Fibroblast of lung (primary cell): ENCODE measurements at regions not wholly inside any gene's neighbourhood (a gene's known extent, or its start where the extent isn't known, plus 50 kb on each side); places are given as distances from the start of the nearest gene placed in this dataset.

Source experiments
- DNase-seq, 2 donors: peaks; one replicate each; pipeline versions ENCODE4 v3.0.0 to v3.0.0-alpha.2; 2010; ENCODE audit warnings: low read depth in 2 of 2
- H2AFZ ChIP-seq: 2 replicates; pipeline ENCODE4 v1.5.1; 2012; ENCODE audit warnings: low read length, control low read depth, inconsistent platforms
- H3K27ac ChIP-seq: 2 replicates; pipeline ENCODE4 v1.5.1; 2011; ENCODE audit warnings: low read length, control low read depth; ENCODE audit not compliant: insufficient read depth
- H3K27me3 ChIP-seq: 2 replicates; pipeline ENCODE4 v1.5.1; 2011; ENCODE audit warnings: mild to moderate bottlenecking, low read length; ENCODE audit not compliant: control insufficient read depth, insufficient read depth
- H3K36me3 ChIP-seq: 2 replicates; pipeline ENCODE4 v1.5.1; 2011; ENCODE audit warnings: low read length; ENCODE audit not compliant: control insufficient read depth, insufficient read depth
- H3K4me1 ChIP-seq: 2 replicates; pipeline ENCODE4 v1.5.1; 2011; ENCODE audit warnings: low read length; ENCODE audit not compliant: control insufficient read depth, insufficient read depth; ENCODE audit errors: extremely low read depth
- H3K4me2 ChIP-seq: 2 replicates; pipeline ENCODE4 v1.5.1; 2011; ENCODE audit warnings: low read length, control low read depth; ENCODE audit not compliant: insufficient read depth; ENCODE audit errors: extremely low read depth
- H3K4me3 ChIP-seq, 4 experiments: fragments of 200-600 bp in 1 of 4; sonication (generic) in 1 of 4; replicated peaks in 1 of 4; 2 replicates each; pipeline ENCODE4 v1.5.1; 2011 to 2016; ENCODE audit warnings: low read length in 4 of 4, low read depth in 3 of 4, mild to moderate bottlenecking in 3 of 4, control low read depth in 2 of 4, inconsistent platforms in 1 of 4, mixed read lengths in 1 of 4; ENCODE audit not compliant: insufficient read depth in 1 of 4; ENCODE audit errors: control extremely low read depth in 1 of 4
- H3K79me2 ChIP-seq: 2 replicates; pipeline ENCODE4 v1.5.1; 2012; ENCODE audit warnings: mild to moderate bottlenecking, low read length, inconsistent platforms; ENCODE audit not compliant: control insufficient read depth, insufficient read depth
- H3K9ac ChIP-seq: 2 replicates; pipeline ENCODE4 v1.5.1; 2011; ENCODE audit warnings: mild to moderate bottlenecking, low read length, control low read depth; ENCODE audit not compliant: insufficient read depth
- H3K9me3 ChIP-seq: 2 replicates; pipeline ENCODE4 v1.5.1; 2012; ENCODE audit warnings: low read depth, low read length; ENCODE audit not compliant: control insufficient read depth, insufficient read depth
- H4K20me1 ChIP-seq: 2 replicates; pipeline ENCODE4 v1.5.1; 2011; ENCODE audit warnings: low read length; ENCODE audit not compliant: control insufficient read depth, insufficient read depth; ENCODE audit errors: extremely low read depth
- EZH2 ChIP-seq: IDR thresholded peaks from 2 replicates; pipeline ENCODE4 v1.5.1; 2012; ENCODE audit warnings: low read length, control low read depth, mild to moderate bottlenecking; ENCODE audit errors: missing control alignments
- TF ChIP-seq, protein P1 (sequence below), 2 donors: IDR thresholded peaks in 1 of 2; conservative IDR thresholded peaks in 1 of 2; 1 replicate in 1 of 2; 2 replicates in 1 of 2; pipeline ENCODE4 v1.5.1; 2011 to 2012; ENCODE audit warnings: low read length in 2 of 2, control low read depth in 1 of 2, inconsistent platforms in 1 of 2, low read depth in 1 of 2, mild to moderate bottlenecking in 1 of 2

DNA sequence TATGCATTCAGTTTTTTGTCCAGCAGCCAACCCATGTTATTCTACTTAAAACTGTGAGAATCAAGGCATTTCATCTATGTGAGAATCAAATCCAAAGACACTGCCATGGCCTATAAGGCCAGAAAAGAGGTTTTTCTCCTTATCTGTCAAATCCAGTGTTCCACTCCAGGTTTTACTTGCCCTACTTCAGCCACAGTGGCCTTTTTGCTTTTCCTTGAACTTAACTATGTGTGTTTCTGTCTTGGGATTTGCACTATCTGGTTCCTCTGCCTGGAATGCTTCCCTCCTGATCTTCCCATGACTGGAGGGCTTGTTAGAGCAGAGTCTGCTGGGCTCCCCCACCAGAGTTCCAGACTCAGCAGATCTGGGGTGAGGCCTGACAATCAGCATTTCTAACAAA is 113.1 kb upstream of the DOK5 start:
- H3K4me1 ChIP-seq: no peaks in the 10 kb centered on the region
- no peak for TF ChIP-seq EZH2
- TF ChIP-seq, protein P1, sequence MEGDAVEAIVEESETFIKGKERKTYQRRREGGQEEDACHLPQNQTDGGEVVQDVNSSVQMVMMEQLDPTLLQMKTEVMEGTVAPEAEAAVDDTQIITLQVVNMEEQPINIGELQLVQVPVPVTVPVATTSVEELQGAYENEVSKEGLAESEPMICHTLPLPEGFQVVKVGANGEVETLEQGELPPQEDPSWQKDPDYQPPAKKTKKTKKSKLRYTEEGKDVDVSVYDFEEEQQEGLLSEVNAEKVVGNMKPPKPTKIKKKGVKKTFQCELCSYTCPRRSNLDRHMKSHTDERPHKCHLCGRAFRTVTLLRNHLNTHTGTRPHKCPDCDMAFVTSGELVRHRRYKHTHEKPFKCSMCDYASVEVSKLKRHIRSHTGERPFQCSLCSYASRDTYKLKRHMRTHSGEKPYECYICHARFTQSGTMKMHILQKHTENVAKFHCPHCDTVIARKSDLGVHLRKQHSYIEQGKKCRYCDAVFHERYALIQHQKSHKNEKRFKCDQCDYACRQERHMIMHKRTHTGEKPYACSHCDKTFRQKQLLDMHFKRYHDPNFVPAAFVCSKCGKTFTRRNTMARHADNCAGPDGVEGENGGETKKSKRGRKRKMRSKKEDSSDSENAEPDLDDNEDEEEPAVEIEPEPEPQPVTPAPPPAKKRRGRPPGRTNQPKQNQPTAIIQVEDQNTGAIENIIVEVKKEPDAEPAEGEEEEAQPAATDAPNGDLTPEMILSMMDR (conservative IDR thresholded peaks at IDR 0.05 in 1 of 2, IDR thresholded peaks at IDR 0.05 in 1 of 2; ENCODE audit: low read depth in 1 of 2, low read length in 2 of 2): no peak

DNA sequence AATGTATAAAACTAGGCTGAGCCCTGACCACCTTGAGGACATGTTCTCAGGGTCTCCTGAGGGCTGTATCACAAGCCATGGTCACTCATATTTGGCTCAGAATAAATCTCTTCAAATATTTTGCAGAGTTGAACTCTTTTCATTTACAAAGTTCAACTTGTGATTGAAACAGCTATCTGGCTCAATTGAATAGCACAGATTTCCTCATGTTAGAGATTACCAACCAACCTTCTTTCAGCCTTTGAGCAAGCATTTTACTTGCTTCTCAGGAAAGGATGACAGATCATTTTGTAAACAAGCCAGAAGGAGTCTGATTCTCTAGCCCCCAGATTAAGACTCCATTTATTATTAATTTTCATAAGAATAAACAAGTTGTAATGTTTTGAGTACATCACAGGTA is 111.0 kb upstream of the DOK5 start:
- no peaks in the 10 kb centered on the region for H3K9me3 ChIP-seq
- no peak overlapping the region for H3K4me2 ChIP-seq
- H3K27ac ChIP-seq: no peak overlapping the region
- no peaks in the 10 kb centered on the region for H4K20me1 ChIP-seq
- no peak overlapping the region for H3K9ac ChIP-seq
- no peak overlapping the region for H3K4me3 ChIP-seq
- H3K4me1 ChIP-seq: no peaks in the 10 kb centered on the region
- H3K27me3 ChIP-seq: no peaks in the 10 kb centered on the region
- no peaks in the 10 kb centered on the region for H3K79me2 ChIP-seq
- no peak overlapping the region for H2AFZ ChIP-seq
- no peaks in the 10 kb centered on the region for H3K36me3 ChIP-seq
- TF ChIP-seq EZH2: no peak
- TF ChIP-seq, protein P1 (conservative IDR thresholded peaks at IDR 0.05 in 1 of 2, IDR thresholded peaks at IDR 0.05 in 1 of 2; ENCODE audit: low read depth in 1 of 2, low read length in 2 of 2): no peak
- no peak for DNase-seq

More for the DNA sequence above, 113.1 kb upstream of the DOK5 start:
- DNase-seq: no peak
- Histone ChIP-seq H3K27ac (no peak overlapping the region), H3K4me2 (no peak overlapping the region), H3K9ac (no peak overlapping the region), H3K27me3 (no peaks in the 10 kb centered on the region), H4K20me1 (no peaks in the 10 kb centered on the region), H3K4me3 (no peak overlapping the region), H3K36me3 (no peaks in the 10 kb centered on the region), H2AFZ (no peak overlapping the region), H3K9me3 (no peaks in the 10 kb centered on the region), H3K79me2 (no peaks in the 10 kb centered on the region)

DNA sequence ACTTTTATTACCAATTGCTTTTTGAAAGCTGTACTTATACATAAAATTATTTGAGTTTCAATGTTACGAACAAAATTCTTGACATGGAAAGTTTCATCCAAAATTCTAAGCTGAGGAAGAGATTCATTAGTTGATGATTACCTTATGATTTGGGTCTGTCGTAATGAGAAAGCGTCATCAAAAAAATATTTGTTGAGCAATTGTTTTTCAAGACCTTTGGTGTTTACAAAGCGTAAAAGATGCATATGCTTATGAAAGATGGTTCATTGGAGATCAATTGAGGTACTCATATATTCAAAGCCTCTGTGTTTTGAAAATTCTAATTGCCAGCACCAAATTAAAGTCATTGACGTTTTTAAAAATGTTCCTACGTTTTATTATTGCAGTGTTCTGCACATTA is 110.5 kb upstream of the DOK5 start:
- Histone ChIP-seq H3K4me2 (no peak overlapping the region), H3K9me3 (no peaks in the 10 kb centered on the region), H2AFZ (no peak overlapping the region), H3K4me3 (no peak overlapping the region), H3K9ac (no peak overlapping the region), H3K36me3 (no peaks in the 10 kb centered on the region), H3K27ac (no peak overlapping the region), H4K20me1 (no peaks in the 10 kb centered on the region), H3K27me3 (no peaks in the 10 kb centered on the region), H3K79me2 (no peaks in the 10 kb centered on the region), H3K4me1 (no peaks in the 10 kb centered on the region)
- TF ChIP-seq, protein P1 (conservative IDR thresholded peaks at IDR 0.05 in 1 of 2, IDR thresholded peaks at IDR 0.05 in 1 of 2; ENCODE audit: low read depth in 1 of 2, low read length in 2 of 2): no peak
- TF ChIP-seq EZH2: no peak
- no peak for DNase-seq
